ENCODE measurements at regions not wholly inside any gene's neighbourhood (a gene's known extent, or its start where the extent isn't known, plus 50 kb on each side); places are given as distances from the start of the nearest gene placed in this dataset.
A peak's percentile ranks its signal among the peaks of the same experiment; 100 is the strongest.

- TF ChIP-seq, protein P1, sequence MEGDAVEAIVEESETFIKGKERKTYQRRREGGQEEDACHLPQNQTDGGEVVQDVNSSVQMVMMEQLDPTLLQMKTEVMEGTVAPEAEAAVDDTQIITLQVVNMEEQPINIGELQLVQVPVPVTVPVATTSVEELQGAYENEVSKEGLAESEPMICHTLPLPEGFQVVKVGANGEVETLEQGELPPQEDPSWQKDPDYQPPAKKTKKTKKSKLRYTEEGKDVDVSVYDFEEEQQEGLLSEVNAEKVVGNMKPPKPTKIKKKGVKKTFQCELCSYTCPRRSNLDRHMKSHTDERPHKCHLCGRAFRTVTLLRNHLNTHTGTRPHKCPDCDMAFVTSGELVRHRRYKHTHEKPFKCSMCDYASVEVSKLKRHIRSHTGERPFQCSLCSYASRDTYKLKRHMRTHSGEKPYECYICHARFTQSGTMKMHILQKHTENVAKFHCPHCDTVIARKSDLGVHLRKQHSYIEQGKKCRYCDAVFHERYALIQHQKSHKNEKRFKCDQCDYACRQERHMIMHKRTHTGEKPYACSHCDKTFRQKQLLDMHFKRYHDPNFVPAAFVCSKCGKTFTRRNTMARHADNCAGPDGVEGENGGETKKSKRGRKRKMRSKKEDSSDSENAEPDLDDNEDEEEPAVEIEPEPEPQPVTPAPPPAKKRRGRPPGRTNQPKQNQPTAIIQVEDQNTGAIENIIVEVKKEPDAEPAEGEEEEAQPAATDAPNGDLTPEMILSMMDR (IDR thresholded peaks at IDR 0.05; ENCODE audit: extremely low read depth, insufficient read depth, missing control alignments), result no peak
- in situ Hi-C loops (cut with MboI; ENCODE audit: low pct_unique_long_range_greater_than_20kb, low sequenced_read_pairs, unreplicated experiment), result no loop called here
- DNase-seq (ENCODE audit: low spot score), result no peak
Observed at GRCh38 chrX:7709845-7710244, 133.1 kb upstream of the VCX start.

- TF ChIP-seq, protein P1 (IDR thresholded peaks at IDR 0.05; ENCODE audit: extremely low read depth, insufficient read depth, missing control alignments), result peak; percentile 20
- DNase-seq (ENCODE audit: low spot score), result no peak
- in situ Hi-C loops (cut with MboI; ENCODE audit: low pct_unique_long_range_greater_than_20kb, low sequenced_read_pairs, unreplicated experiment), result no loop called here
Observed at GRCh38 chrX:7706032-7706431, 136.9 kb upstream of the VCX start.

DNA sequence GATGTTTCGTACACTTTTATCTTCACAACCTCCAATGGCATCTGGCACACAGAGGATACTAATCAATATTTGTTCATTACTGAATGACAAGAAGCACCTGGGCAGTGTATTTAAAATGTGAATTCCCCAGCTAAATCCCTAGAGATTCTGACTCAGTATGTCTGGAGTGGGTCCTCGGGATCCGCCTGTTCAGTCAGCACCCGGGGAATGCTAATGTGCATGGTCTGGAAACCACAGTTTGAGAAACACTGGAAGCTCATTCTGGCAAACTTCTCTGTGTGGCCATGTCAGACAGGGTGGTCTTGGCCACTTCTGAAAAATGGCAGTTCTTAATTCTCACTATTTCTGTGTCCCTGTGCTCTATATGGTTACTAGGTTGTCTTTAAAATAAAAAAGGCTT is 138.8 kb upstream of the VCX start:
- no peak for DNase-seq (ENCODE audit: low spot score)
- TF ChIP-seq, protein P1 (IDR thresholded peaks at IDR 0.05; ENCODE audit: extremely low read depth, insufficient read depth, missing control alignments), result no peak
- in situ Hi-C loops (cut with MboI; ENCODE audit: low pct_unique_long_range_greater_than_20kb, low sequenced_read_pairs, unreplicated experiment), result no loop called here

DNA sequence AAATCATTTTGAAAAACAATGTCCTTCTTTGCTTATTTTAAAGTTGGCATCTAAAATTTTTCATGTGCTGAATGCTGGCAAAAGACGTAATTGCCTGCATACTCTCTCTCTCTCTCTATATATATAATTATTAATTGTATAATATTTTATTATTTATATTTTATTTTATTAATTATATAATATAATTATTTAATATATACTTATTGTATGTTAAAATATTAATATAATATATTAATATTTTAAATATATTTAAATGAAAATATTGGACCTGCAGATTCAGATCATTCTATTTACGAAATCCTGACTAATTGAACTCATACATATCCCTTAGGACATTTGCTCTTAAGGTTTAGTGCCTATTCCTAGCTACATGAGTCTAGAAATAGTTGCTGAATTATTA is 144.7 kb upstream of the VCX start:
- TF ChIP-seq, protein P1 (IDR thresholded peaks at IDR 0.05; ENCODE audit: extremely low read depth, insufficient read depth, missing control alignments), result no peak

GRCh38 chrX:7690842-7691241 is 152.1 kb upstream of the VCX start:
- in situ Hi-C loops (cut with MboI; ENCODE audit: low pct_unique_long_range_greater_than_20kb, low sequenced_read_pairs, unreplicated experiment), result no loop called here
- no peak for DNase-seq (ENCODE audit: low spot score)
- TF ChIP-seq, protein P1 (IDR thresholded peaks at IDR 0.05; ENCODE audit: extremely low read depth, insufficient read depth, missing control alignments), result no peak

More for the DNA sequence above, 144.7 kb upstream of the VCX start:
- no peak for DNase-seq (ENCODE audit: low spot score)
- in situ Hi-C loops (cut with MboI; ENCODE audit: low pct_unique_long_range_greater_than_20kb, low sequenced_read_pairs, unreplicated experiment), result no loop called here

DNA sequence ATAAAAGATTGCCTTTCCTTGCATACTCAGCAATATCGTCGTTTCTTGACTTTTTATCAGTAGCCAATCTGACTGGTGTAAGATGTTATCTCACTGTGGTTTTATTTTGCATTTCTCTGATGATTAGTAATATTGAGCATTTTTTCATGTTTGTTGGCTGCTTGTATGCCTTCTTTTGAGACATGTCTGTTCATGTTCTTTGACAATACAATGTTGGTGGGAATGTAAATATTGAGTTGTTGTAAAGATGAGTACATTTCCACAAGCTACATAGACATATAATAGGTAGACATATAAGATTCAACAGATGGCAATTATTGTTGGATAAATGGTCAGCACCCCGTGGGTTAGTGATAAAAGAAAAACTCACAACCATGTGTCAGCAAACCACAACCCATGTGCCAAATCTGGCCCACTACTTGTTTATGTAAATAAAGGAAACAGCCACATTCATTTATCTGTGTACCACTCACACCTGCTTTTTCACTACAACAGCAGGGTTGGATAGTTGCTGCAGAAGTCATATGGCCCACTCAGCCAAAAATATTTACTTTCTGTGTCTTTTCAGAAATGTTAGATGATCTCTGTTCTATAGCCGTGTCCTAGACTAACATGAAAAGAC is 153.1 kb upstream of the VCX start:
- in situ Hi-C loops (cut with MboI; ENCODE audit: low pct_unique_long_range_greater_than_20kb, low sequenced_read_pairs, unreplicated experiment), result no loop called here
- no peak for DNase-seq (ENCODE audit: low spot score)
- TF ChIP-seq, protein P1 (IDR thresholded peaks at IDR 0.05; ENCODE audit: extremely low read depth, insufficient read depth, missing control alignments), result no peak

All from GM13977 (cell line).